HG02798 (cell line): ENCODE measurements at regions not wholly inside any gene's neighbourhood (a gene's known extent, or its start where the extent isn't known, plus 50 kb on each side); places are given as distances from the start of the nearest gene placed in this dataset.
"Not testable (repeated sequence)": the region's sequence is repeated elsewhere in the genome, so short reads cannot be mapped to it uniquely, and the experiment has no call there.

Source experiments
- ATAC-seq: cut with Tn5 transposase; IDR thresholded peaks from one replicate; pipeline ENCODE4 v1.9.1; 2021; ENCODE audit warnings: mild to moderate bottlenecking; ENCODE audit not compliant: unreplicated experiment, poor library complexity

DNA sequence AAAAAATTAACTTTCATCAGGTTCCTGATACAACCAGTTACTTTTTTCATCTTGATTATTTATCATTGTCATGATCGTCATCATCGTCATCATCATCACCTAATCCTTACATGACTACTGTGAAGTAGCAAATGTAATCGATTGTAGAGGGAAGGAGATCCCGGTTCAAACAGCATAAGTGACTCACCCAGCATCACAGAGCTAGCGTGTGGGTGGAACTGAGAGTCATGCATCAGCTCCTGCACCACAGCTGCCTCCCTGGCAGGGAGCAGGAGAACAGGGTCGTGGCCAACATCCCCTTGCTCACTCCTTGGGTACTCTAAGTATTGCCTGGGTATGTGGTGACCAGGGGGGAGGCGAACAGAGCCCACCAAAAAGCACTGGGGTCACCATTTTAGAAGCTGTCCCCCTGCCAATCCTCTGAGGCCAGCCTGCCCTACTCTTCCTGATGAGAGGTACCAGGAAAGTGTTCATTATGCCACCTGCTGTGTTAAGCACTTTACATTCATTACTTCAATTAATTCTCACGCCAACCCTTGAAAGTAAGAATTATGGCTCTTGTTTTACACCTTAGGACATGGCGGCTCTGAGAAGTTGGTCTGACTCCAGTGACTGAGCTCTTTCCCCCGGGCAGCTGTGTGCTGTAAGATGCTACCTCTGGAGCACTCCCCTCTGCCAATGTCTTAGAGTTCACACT, 425.2 kb downstream of the CD83 start:
- ATAC-seq, result peak; percentile 76

DNA sequence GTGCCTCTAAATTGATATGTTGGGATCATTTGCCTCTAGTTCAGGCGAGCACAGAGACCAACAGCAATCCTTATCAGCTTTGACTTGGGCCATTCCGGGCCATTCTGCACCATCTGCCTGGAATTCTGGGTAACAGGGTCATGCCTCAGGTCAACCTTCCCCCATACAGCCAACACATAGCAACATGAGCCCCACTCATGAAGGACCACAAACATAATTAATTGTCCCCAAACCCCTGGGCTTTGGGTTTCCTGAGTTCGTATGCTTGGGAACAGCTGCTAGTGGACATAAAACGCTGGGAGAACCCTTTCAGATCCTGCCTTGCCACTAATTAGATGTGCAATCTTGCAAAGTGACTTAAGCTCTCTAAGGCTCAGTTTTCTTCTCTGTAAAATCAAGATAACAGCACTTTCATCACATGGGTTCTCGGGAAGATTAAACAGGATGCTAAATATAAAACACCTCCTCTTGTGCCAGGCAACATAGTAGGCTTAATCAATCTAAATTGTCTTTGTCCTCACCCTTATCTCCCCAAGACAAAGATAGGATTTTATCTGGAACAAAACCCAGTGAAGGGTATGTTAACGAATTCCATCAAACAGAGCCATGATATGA, 426.5 kb downstream of the CD83 start:
- no peak for ATAC-seq

DNA sequence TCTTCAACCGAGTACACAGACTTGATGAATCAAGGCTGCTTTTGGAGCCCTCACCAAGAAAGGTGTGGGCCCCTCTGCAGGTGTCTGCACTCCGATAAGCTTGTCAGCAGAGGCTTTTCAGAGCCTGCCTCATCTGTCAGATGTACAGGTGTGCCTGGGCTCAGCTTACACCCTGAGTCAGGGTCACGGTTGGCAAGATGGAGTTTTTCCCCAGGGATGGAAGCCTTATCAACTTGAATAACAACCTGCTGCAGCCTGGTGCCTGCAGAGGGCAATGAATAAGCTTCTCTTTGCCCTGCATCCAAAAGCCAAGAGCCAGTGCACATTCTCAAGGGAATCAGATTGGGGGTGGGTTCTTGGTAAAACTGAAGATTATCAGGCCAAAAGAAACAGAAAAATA, 427.1 kb downstream of the CD83 start:
- no peak for ATAC-seq

DNA sequence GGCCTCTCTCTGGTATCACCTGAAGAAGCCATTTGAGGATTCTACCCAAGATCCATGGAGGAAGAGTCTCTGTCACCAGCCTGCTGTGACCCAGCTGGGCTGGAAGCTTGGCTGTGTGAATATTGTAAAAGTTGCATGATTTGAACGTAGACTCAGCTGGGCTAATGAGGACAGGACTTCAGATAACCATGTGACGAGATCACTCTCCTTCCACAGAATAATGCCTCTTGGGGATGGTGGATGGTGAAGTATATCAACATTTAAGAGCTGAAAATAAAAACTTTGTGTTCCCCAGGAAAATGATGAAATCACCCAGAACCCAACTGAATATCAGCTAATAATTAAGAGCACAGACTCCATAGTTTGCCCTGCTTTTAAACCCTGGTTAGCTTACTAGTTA, 427.9 kb downstream of the CD83 start:
- ATAC-seq, result no peak

DNA sequence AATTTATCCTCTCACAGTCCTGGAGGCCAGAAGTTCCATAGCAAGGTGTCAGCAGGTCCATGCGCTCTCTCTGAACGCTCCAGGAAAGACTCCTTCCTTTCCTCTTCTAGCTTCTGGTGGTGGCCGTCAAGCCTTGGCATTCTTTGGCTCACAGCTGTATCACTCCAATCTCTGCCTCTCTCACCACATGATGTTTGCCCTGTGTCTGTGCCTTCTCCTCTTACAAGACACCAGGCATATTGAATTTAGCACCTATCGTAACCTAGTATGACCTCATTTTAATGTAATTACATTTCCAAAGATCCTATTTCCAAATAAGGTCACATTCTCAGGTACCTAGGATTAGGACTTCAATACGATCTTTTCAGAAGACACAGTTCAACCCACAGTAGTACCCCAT, 428.5 kb downstream of the CD83 start:
- ATAC-seq, result no peak

DNA sequence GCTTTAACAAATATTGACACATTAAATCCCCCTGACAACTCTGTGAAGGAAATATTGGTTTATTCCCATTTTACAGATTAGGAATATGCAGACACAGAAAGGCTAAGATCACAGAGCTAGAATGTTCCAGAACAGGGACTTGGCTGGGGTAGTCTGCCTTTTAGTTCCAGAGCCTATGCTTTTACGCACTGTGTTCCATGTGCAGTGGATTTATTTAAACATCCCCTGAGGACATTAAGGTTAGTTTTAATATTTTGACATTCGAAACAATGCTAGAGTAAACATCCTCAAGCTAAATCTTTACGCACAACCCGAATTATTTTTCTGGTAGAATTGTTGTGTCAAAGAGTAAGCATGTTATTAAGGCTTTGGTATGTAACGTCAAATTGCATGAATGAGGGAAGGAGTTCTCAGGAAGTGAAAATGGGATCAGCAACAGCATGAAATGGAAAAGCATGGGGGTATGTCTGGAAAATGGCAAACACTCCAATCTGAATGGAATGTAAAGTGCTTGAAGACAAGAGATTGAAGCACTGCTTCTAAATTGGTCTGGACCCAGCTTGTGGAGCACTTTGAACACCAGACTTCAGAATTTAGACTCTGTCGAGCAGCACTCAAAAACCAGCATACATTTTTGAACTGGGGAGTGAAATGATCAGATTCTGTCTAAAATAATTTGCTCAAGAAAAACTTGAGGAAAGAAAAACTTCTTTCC, 429.9 kb downstream of the CD83 start:
- ATAC-seq, result no peak

DNA sequence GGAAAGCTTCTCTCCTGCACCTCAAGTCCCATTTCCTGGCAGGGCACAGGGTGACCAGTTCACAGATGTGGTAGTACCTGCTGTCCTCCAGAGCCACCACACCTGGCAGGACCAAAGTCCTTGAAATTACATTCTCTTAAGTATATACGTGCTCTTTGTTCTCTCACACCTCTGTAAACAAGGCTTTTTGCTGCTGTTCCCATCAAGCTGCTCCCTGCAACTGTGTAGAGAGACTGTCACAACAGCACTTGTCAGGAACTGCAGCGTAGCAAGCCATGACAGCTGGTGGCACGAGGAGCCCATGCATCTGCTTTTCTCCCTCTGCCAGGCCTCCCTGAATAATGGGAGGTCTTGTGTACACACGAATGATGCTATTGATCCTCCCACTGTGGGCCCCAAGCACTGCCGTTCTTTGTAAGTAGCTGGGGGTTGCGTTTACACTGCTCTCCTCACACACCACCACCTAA, 431.8 kb downstream of the CD83 start:
- ATAC-seq, result no peak

DNA sequence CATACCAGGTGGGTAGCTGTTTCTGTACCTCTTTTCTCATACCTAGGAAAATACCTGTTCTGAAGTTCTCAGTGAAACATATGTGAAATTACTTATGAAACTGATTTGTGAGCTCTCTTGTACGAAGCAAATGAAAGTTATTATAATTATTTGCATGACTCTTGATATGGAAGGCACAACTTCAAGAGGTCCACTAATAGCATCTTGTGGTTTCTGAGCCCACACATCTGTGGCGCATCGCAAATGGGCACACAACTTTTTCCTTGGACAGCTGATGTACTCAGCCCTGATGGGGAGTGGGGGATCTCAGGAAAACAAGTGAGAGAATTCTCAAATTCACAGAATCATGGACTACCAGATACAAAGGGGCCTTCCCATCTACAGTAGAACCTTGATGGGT, 432.3 kb downstream of the CD83 start:
- ATAC-seq, result no peak

DNA sequence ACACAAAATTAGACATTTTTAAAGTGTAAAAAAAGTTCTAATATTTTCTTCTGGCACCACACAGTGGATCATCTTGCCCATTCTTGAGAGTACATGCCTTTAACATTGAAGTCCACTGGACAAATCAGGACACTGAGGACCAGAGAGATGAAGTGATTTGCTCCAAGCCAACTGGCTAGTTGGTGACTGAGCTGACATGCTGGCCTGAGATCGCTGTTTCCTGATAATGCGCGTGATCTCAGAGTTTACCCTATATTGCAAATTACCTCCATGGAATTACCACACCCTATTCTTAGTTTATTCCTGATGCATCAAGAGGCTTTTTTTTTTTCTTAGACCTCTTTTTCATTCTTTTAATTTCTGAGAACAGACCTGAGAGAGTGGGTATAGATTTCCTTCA, 432.8 kb downstream of the CD83 start:
- no peak for ATAC-seq

DNA sequence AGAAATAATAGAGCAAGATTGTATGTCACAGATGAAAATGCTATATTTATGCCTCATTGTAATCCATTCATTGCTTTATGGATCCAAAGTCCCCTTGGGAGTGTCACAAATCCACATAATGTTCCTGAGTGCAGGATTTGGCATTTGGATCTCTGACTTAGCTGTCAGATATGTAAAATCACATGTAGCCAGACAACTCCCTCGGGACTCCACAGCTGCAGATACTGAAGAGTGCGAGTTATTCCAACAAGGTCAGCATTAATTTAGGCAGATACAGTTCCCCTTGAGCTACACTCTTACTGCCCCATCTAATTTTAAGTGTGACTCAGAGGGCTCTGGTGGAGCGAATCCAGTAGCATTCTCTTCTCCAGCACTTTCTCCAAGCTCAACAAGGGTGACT, 433.2 kb downstream of the CD83 start:
- ATAC-seq, result no peak

DNA sequence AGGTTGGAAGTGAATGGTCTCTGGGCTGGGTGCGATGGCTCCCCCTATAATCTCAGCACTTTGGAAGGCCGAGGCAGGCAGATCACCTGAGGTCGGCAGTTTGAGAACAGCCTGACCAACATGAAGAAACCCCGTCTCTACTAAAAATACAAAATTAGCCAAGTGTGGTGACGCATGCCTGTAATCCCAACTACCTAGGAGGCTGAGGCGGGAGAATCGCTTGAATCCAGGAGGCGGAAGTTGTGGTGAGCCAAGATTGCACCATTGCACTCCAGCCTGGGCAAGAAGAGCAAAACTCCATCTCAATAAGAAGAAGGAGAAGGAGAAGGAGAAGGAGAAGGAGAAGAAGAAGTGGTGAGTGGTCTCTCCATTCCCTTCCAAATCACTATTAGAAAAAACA, 434.0 kb downstream of the CD83 start:
- ATAC-seq, result not testable (repeated sequence)

DNA sequence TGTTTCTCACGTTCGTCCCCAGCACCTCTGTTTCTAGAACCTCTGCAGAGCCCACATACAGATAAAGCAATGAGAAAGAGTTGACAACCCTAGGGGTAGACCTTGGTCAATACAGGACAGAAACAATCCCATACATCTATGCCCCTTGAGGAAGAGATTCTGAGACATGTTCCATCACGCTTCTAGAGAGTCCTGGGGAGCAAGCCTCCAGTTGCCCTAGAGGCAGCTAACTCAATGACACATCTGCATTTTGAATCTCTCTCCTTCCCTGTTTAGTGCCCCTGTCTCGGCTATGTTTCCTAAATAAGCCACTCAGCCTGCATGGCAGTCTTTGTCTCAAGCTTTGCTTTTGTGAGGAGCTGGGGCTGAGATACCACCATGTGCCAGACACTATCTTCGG, 435.3 kb downstream of the CD83 start:
- no peak for ATAC-seq

DNA sequence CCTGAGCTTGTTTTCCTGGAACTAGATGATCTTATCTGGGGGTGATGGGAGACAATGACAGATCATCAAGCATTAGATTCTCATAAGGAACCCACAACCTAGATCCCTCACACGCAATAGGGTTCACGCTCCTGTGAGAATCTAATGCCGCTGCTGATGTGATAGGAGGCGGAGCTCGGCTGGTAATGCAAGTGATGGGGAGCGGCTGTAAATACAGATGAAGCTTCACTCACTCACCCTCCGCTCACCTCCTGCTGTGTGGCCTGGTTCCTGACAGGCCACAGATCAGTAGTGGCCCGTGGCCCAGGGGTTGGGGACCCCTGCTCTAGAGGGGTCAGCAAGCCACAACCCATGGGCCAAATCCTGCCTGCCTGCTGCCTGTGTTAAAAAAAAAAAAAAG, 435.9 kb downstream of the CD83 start:
- ATAC-seq, result no peak

DNA sequence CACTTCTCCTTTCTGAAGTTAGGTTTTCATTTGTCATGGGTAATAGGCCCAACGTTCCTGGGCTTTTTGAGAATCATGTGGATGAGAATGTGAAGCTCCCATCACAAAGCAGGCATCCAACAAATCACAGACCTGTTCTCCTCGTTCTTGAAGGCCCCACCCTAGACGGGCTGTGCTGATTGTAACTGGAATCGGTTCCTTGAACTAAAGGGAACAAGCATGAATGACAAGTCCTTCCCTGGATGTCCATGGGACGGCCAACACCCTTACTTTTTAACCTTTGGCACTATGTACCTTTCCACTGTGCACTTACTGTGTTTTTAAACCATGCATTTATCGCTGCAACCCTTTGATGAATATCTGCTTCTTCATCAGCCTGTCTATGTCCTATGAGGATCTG, 438.2 kb downstream of the CD83 start:
- no peak for ATAC-seq

DNA sequence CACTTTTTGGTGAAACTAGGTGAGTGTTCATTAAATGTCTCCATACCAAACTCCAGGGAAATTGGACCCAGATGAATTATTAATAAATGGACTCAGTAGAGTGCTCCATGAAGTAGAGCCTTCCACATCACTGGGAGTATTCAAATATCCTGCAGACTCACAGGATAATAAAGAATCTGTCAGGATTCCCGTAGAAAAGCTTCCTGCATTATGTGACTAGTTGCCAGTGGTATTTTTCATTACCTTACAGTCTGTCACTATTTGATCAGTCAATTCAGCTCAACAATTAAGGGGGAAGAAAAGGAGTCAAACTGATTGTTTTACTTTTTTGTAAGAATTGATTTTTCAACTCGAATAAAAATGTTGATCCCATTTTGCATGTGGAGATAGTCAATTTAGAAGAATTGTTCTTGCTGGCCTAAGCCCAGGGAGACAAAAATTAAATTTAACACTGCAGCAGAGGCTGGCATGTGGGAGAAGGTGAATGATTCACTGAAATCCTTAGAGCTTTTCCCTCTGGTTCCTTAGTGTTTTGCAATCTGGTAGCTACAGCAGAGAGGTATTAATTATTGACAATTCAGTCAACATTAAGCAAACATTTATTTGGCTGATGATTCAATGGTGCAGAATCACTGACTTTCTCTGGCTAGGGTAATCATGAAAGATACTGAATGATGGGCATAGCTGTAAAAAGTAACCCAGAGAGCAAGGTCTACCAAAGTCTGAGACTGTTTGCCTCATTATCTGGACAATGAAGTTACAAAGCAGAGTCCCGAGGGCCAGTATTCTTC, 442.4 kb downstream of the CD83 start:
- ATAC-seq, result no peak

DNA sequence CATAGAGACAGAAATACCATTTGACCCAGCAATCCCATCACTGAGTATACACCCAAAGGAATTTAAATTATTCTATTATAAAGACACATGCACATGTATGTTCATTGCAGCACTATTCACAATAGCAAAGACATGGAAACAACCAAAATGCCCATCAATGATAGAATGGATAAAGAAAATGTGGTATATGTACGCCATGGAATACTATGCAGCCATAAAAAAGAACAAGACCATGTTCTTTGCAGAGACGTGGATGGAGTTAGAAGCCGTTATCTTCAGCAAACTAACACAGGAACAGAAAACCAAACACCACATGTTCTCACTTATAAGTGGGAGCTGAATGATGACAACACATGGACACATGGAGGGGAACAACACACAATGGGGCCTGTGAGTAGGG, 444.0 kb downstream of the CD83 start:
- ATAC-seq, result not testable (repeated sequence)

DNA sequence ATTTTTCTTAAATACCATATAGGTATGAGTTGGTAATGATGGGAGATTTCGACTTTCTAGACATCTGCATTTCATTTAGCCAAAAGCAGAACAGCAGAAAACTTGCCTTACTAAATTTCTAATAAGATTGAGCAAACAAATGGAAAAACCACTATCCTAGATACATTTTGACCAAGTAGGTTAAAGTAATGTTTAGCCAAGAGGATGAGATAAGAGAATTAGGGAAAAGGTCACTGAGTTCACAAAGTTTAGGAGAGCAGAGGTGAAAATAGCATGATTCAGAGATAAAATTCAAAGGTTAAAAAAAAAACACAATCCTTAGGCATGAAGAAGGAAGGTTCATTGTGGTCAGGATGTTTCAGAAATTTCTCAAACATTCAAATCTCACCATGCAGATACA, 450.3 kb downstream of the CD83 start:
- no peak for ATAC-seq

DNA sequence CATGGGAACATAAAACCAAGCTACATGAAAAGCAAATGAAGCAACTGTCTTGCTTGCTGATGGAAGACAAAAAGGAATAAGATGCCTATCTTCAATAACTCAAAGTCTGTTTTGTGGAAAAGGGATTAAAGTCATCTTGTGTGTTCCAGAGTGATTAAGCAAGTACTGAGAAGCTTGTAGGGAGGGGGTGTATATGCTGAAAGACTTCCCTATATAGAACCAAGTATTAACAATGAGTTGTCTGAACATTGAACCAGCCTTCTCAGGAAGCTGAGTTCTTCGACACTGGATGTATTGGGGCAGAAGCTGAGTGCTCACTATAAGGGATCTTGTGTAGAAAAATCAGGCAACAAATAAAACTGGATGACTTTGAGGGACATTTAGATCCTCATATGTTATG, 451.8 kb downstream of the CD83 start:
- no peak for ATAC-seq

DNA sequence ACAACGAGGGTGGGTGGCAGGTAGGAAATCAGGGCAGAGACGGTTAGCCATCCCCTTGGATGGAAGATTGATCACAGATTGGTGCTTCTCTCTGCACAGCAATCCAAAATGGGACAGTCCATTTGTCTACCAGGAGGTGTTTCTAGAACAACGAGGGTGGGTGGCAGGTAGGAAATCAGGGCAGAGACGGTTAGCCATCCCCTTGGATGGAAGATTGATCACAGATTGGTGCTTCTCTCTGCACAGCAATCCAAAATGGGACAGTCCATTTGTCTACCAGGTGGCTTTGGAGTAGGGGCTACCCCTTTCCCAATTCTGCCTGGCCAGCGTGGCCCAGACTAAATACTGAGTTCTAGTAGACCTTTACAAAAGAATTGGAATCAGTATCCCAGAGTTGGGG, 452.3 kb downstream of the CD83 start:
- not testable (repeated sequence) for ATAC-seq

DNA sequence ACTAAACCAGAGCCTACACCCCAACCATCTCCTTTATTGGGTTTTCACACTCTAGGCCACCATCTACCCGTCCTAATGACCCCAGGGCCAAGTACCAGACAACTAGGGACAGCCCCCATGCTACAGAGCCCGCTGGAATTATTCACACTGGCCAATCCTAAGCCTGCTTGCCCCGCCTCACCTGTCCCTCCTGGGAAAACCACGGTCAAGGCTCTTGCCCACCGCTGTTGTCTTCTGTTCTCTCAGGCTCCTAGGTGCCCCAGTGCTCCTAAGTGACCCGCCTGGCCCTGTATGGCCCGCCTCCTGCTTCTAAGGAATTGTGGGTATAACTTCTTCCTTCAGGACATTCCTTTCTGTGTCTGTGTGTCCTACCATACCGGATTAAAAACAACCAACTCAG, 453.4 kb downstream of the CD83 start:
- ATAC-seq, result no peak

DNA sequence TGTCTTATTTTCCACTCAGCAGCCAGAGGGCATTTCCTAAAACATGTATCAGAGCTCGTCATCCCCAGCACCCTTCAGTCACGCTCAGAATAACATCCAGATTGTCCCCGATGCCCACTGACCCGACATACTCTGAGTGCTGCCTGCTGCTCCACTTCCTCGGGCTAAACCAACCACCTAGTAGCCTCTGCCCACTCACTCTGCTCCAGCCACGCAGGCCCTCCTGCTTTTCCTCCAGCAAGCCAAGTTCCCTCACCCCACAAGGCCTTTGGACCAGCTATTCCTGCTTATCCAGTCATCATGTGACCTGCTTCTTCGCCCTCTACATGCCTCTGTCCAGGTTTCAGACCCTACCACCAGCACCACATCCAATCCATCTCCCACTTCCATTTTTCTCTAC, 454.2 kb downstream of the CD83 start:
- no peak for ATAC-seq
